ENCODE measurements at regions not wholly inside any gene's neighbourhood (a gene's known extent, or its start where the extent isn't known, plus 50 kb on each side); places are given as distances from the start of the nearest gene placed in this dataset.

GRCh38 chr4:13268703-13269102, 215.4 kb downstream of the RAB28 start:
- TF ChIP-seq POLR2A (IDR thresholded peaks at IDR 0.05; ENCODE audit: low read length) (no peak), RAD21 (conservative IDR thresholded peaks at IDR 0.05 in 1 of 2, IDR thresholded peaks at IDR 0.05 in 1 of 2) (no peak), EP300 (IDR thresholded peaks at IDR 0.05) (no peak), CEBPB (IDR thresholded peaks at IDR 0.05) (no peak), CTCF (IDR thresholded peaks at IDR 0.05) (no peak), ZNF302 (CRISPR knock-in tag; IDR thresholded peaks at IDR 0.05) (no peak)
